Fibroblast of peridontal ligament (primary cell): ENCODE measurements at regions not wholly inside any gene's neighbourhood (a gene's known extent, or its start where the extent isn't known, plus 50 kb on each side); places are given as distances from the start of the nearest gene placed in this dataset.
"Not testable (repeated sequence)": the region's sequence is repeated elsewhere in the genome, so short reads cannot be mapped to it uniquely, and the experiment has no call there.

Source experiments
- DNase-seq: peaks from one replicate; pipeline ENCODE4 v3.0.0-alpha.2; 2010; ENCODE audit errors: extremely low read depth

DNA sequence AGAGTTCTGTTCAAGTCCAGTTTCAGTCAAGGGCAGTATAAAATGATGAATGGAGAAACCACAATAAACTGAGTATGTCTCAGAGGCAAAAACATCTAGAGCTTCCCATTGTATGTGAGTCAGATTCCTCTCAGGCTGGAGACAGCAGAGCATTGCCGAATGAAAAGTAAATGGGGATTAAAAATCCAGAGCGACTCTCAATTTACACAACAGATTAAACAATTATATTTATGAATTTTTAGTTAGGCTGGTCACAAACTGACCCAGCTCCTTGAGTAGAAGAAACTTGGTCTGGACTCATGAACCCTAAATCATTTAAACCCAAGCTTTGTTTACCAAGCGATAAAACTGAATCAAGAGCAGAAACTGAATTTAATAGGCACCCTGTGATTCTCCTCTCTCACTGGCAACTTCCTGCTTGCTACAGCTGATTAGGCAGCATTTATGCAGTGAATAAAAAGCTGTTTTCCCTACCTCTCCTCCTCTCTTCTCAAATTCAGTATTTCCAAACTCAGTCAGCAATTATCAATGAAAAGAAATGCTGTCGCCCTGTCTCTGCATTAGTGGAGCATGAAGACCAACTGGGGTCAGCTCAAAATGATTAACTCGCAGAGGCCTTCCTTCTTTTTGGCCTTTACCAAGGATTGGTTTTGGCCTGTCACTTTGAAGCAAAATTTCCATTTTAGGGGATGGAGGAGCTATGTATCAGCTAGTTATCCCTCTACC is 568.0 kb downstream of the PDHA2 start:
- DNase-seq, result peak; percentile 4

- not testable (repeated sequence) for DNase-seq
These were observed 575.0 kb downstream of the PDHA2 start for GRCh38 chr4:96414853-96415252.

DNA sequence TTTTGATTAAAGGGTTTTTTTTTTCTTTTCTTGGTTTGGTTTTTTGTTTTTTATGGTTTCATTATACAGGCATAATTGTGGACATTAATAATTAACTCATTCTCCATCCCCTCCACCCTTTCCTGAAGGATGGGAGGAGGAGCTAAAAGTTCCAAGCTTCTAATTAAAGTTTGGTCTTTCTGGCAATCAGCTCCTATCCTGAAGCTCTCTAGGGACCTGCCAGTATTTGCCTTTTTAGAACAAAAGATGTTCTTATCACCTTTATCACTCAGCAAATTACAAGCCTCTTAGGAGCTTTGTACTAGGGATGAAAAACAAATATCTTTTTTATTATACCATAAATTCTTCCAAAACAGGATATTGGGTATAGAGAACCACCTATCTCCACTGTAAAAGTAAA is 589.8 kb downstream of the PDHA2 start:
- no peak for DNase-seq

GRCh38 chr4:96431094-96431493 is 591.2 kb downstream of the PDHA2 start:
- no peak for DNase-seq

DNA sequence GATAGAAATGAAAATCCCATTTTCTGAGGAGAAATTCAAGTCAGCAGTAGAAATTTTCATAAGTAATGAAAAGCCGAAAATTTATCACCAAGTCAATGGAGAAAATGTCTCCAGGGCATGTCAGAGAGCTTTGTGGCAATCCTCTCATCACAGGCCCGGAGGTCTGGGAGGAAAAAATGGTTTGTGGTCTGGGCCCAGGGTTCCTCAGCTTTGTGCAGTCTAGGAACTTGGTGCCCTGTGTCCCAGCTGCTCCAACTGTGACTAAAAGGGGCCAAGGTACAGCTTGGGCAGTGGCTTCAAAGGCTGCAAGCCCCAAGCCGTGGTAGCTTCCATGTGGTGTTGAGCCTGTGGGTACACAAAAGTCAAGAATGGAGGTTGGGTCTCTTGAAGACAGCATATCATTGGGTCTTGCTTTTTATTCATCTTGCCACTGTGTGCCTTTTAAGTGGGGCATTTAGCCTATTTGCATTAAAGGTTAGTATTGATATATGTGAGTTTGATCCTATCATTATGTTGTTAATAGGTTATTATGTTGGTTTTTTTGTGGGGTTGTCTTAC is 608.5 kb downstream of the PDHA2 start:
- DNase-seq, result no peak

GRCh38 chr4:96455045-96455720 is 615.3 kb downstream of the PDHA2 start:
- DNase-seq, result no peak

GRCh38 chr4:96458031-96458430 is 618.1 kb downstream of the PDHA2 start:
- not testable (repeated sequence) for DNase-seq

DNA sequence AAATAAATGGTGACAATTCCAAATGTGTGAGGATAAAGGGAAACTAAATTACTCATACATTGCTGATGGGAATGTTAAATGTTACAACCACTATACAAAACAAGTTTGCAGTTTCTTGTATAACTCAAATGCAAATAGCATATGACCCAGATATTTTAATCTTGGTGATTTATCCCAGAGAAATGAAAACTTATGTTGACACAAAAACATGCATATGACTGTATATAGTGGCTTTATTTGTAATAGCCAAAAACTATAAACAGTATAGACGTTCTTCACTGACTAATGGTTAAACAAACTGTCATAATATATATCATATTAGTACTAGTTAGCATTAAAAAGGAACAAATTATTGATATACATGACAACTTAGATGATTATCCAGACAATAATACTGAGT is 619.2 kb downstream of the PDHA2 start:
- no peak for DNase-seq

GRCh38 chr4:96465834-96466233 is 625.9 kb downstream of the PDHA2 start:
- DNase-seq, result no peak

DNA sequence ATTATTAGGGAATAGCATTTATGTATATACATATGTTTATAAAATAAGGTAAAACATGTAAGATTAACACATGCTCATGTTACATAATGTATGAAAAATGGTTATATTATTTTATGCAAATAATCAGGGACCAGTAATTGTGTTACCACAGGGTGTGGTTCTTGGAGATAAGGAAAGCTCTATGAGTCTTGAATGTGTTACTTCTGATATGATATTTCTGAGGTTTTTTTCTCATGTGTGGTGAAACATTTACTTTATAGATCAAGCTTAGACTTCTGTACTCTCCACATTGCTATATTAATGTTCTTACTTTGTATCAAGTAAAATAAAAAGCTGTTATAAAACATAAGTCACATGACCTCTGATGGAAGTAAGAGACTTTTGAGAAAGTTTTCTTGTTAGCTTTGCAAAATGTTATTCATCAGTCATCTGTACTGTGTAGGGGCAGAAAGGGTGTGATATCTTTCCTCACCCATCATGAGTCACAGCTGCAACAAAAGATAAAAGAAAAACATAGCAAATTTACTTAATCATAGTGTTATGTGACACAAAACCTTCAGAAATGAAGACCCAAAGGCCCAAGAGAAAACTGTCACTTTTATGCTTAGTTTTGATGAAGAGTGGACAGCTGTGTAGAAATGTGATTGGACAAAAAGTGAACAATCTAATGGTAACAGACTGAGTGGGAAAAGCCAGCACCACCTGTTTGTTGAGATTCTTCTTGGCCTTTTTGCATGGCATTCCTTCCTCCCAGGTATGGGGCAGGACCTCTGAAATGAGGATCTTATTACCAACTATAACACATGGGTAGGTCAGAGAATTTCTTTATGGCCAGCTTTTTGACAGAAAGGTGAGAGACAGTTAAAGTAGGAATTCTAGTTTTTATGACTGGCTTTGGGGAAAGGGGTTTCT is 632.3 kb downstream of the PDHA2 start:
- DNase-seq, result no peak

DNA sequence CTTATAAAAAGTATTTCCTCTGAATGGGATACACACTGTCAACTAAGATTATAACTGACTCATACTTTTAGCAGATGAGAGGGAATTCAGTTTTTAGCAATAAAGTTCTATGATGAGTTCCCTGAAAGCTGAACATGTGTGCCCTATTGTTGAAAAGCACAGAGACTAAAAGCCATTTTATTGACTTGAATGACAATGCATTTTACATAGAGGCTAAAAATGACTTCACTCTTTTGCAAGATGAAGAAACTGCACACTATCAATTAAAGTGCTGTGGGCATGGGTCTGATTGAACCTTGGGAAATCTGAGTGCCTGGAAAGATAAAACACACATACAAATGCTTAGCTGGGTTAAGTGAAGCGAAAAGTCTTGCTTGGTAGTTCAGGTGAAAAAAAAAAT is 633.4 kb downstream of the PDHA2 start:
- no peak for DNase-seq

GRCh38 chr4:96483308-96484030 is 643.6 kb downstream of the PDHA2 start:
- DNase-seq, result no peak

GRCh38 chr4:96486563-96486962 is 646.7 kb downstream of the PDHA2 start:
- DNase-seq, result no peak

GRCh38 chr4:96497621-96498020 is 657.7 kb downstream of the PDHA2 start:
- DNase-seq, result no peak

DNA sequence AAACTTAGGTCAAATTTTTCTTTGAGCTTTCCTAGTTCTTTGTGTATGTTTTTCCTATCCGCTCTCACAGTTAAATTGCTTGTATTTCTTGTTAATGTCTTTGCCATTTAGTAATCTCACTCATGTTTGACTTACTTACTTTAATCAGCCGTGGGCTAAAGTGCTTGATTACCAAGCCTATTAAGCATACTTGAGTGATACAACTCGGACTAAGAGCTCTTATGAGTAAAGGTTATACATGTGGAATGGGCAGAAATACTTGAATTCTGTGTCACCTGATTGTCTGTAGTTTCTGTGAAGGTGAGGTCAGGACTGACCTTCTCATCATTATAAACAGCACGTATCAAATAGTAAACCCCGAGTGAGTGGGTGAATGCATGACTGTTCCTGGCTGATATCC is 664.5 kb downstream of the PDHA2 start:
- DNase-seq, result no peak

DNA sequence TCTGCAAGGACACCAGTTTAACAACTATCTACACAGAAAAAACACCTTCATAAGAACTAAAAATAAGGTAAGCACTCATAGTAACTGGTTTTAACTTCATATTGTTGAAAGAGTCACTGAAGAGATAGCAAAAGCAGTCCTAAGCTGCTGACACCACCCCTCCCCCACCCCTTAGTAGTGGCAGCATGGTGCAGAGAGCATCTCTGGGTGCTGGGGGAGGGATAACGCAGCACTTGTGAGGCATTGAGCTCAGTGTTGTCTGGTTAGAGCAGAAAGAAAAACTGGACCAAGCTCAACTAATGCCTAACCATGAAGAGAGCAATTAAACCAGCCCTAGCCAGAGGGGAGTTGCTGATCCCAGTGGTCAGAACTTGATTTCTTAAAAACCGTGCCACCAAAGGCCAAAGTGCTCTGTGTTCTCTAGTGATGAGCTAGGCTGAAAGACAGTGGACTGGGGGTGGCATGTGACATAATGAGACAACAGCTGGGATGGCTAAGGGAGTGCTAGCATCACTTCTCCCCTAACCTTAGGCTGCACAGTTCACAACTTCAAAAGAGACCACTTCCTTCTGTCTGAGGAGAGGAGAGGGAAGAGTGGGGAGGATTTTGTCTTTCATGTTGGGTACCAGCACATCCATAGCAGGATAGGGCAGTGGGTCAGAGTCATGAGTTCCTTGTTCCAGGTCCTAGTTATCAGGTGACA is 669.3 kb downstream of the PDHA2 start:
- no peak for DNase-seq

- no peak for DNase-seq
These were observed 679.4 kb downstream of the PDHA2 start for GRCh38 chr4:96519291-96519690.

DNA sequence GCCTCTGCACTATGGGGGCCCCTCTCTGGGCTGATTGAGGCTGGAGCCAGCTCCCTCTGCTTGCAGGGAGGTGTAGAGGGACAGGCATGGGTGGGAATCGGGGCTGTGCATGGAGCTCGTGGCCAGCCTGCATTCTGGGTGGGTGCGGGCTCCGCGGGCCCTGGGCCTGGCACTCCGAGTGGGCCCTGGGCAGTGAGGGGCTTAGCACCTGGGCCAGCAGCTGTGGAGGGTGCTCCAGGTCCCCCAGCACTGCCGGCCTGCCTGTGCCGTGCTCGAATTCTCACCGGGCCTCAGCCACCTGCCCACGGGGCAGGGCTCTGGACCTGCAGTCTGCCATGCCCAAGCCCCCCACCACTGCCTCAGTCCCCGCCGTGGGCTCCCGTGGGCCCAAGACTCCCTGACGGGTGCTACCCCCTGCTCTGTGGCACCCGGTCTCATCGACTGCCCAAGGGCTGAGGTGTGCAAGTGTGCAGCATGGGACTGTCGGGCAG is 681.2 kb downstream of the PDHA2 start:
- DNase-seq, result no peak

- no peak for DNase-seq
These were observed 683.7 kb downstream of the PDHA2 start for GRCh38 chr4:96523611-96524010.

- DNase-seq, result no peak
These were observed 684.5 kb downstream of the PDHA2 start for GRCh38 chr4:96524311-96524875.
